ENCODE measurements at regions not wholly inside any gene's neighbourhood (a gene's known extent, or its start where the extent isn't known, plus 50 kb on each side); places are given as distances from the start of the nearest gene placed in this dataset.

DNA sequence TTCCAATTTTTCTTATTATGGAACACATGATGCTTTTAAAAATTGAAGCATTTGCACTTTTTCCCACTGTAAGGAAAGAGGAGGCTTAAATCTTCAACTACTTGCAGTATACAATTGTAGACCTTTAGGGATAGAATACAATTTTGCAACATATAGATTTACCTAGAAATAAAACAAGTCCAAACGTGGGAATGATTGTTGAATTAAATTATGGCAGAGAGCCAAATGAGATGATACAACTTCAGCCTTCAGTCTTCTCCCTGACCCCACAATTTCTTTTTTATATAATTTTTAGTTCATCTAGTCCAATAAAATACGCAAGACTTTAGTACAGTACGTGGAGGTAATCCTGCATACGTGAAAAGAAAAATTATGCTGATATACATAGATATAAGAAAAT, 666.5 kb downstream of the SLC16A7 start:
- DNase-seq = no peak

DNA sequence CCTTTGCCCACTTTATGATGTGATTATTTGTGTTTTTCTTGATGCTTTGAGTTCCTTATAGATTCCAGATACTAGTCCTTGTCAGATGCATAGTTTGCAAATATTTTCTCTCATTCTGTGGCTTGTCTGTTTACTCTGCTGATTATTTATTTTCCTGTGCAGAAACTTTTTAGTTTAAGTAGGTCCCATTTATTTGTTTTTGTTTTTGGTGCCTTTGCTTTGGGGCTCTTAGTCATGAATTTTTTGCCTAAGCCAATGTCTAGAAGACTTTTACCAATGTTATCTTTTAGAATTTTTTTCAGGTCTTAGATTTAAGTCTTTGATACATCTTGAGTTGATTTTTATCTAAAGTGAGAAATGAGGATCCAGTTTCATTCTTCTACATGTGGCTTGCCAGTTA, 667.3 kb downstream of the SLC16A7 start:
- no peak for DNase-seq

DNA sequence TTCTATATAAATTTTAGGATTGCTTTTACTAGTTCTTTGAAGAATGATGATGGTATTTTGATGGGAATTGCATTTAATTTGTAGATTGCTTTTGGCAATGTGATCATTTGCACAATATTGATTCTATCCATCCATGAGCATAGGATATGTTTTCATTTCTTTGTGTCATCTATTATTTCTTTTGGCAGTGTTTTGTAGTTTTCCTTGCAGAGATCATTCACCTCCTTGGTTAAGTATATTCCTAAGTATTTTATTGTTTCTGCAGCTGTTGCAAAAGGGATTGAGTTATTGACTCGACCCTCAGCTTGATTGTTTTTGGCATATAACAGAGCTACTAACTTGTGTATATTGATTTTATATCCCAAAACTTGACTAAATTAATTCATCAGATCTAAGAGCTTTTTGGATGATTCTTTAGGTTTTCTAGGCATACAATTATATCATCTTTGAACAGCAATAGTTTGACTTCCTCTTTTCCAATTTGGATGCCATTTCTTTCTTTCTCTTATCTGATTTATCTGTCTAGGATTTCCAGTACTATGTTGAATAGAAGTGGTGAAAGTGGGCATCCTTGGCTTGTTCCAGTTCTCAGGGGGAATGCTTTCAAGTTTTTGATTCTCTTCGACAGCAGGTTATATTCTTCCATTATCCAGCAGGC, 668.1 kb downstream of the SLC16A7 start:
- DNase-seq = no peak

DNA sequence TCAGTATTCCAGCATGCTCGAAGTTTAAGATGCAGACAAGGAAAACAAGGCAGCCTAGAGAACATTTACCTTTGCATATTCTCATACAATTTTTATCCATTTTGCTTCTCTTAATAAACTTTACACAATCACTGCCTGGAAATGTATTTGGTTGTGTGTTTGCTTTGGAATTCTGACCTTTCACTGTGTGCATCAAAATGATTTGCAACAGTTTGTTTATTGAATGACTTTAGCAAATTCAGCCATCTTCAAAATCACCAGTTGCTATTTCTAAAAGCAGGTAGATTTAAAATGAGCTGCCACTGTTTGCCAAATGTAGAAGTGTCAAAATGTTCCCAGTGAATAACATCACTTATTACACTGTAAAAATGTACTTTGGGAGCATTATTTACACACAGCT, 669.9 kb downstream of the SLC16A7 start:
- DNase-seq = no peak

DNA sequence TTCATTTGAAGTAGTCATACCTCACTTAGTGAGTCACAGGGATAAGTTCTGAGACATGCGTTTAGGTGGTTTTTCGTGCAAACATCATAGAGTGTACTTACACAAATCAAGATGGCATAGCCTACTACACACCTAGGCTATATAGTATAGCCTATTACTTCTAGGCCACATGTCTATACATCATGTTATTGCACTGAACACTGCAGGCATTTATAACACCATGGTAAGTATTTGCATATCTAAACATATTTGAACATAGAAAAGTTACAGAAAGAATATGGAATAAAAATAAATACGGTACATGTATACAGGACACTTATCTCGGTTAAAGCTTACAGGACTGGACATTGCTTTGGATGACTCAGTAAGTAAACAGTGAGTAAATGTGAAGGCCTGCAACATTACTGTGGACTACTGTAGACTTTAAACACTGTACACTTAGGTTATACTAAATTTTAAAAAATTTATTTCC, 670.6 kb downstream of the SLC16A7 start:
- no peak for DNase-seq

DNA sequence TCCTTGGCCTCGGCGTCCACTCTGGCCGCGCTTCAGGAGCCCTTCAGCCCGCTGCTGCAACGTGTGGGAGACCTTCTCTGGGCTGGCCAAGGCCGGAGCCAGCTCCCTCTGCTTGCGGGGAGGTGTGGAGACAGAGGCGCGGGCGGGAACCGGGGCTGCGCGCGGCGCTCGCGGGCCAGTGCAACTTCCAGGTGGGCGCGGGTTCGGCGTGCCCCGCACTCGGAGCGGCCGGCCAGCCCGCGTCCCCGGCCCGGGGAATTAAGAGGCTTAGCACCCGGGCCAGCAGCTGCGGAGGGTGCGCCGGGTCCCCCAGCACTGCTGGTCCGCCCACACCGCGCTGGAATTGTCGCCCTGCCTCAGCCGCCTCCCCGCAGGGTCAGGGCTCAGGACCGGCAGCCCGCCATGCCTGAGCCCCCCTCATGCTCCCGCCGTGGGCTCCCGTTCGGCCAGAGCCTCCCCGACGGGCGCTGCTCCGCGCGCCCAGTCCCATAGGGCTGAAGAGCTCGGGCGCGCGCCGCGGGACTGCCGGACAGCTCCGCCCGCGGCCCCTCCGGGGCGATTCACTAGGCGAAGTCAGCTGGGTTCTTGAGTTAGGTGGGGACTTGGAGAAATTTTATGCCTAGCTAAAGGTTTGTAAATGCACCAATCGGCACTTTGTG, 673.9 kb downstream of the SLC16A7 start:
- no peak for DNase-seq

DNA sequence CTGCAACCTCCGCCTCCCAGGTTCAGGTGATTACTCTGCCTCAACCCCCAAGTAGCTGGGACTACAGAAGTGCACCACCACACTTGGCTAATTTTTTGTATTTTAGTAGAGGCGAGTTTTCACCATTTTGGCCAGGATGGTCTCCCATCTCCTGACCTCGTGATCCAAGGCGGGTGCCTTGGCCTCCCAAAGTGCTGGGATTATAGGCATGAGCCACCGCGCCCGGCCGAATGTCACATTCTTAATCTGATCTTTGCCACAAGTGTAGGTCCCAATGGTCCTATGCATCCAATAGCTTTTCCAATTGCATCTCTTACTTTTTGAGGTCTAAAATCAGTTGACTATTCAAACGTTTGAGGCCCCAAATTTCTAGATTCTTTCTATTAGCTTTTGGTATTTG, 676.0 kb downstream of the SLC16A7 start:
- DNase-seq = no peak

DNA sequence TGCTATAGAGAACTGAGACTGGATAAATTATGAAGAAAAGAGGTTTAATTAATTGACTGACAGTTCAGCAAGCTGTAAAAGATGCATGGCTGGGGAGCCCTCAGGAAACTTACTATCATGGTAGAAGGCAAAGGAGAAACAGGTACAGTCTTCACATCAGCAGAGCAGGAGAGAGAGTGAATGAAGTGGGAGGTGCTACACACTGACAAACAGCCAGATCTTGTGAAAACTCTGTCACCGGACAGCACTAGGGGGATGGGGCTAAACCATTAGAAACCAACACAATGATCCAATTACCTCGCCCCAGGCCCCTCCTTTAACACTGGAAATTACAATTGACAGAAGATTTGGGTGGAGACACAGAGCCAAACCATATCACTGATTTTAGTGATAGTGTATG, 682.4 kb downstream of the SLC16A7 start:
- DNase-seq = no peak

DNA sequence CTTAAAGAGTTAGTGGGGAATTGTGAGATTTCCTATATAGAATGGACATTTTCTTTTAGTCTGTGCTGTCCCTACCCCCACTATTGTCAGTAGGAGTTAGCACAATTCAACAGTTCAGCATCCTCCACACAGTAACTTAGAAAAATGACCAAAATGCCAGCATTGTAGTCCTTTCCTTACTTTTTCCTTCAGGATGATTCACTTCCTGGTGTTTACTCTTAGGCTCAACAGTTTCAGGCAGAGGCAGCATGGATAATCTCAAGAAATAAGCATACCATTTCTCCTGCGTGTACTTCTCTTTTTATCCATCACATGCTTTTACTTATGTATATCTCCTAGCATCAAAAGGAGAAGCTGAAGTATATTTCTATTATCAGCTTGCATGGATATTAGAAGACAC, 683.4 kb downstream of the SLC16A7 start:
- DNase-seq = no peak

DNA sequence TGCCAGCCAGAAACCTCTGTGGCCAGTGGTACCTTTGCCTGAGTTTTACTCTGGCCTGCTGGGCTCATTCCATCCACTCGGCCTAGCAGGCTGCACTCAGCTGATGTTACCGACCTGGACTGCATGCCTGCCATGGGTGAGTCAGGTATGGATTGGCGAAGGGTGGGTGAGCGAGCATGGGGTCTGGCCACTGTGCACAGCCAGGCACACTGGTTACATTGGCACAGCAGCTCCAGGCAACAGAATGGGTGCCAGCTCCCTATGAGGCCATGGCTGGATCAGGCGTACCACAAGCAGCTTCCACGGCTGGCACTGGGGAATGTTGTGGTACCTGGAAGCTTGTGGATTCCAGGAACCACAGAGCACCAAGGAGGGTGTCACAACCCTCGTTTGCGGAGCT, 685.7 kb downstream of the SLC16A7 start:
- no peak for DNase-seq

DNA sequence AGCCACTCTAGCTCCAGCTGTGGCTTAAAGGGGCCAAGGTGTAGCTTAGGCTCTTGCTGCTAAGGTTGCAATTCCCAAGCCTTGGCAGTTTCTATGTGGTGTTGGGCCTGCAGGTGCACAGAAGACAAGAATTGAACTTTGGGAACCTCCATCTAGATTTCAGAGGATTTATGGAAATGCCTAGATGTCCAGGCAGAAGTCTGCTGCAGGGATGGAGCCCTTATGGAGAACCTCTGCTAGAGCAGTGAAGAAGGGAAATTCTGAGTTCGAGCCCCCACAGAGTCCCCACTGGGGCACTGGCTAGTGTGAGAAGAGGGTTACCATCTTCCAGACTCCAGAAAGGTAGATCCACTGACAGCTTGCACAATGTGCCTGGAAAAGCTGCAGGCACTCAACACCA, 694.7 kb downstream of the SLC16A7 start:
- no peak for DNase-seq

DNA sequence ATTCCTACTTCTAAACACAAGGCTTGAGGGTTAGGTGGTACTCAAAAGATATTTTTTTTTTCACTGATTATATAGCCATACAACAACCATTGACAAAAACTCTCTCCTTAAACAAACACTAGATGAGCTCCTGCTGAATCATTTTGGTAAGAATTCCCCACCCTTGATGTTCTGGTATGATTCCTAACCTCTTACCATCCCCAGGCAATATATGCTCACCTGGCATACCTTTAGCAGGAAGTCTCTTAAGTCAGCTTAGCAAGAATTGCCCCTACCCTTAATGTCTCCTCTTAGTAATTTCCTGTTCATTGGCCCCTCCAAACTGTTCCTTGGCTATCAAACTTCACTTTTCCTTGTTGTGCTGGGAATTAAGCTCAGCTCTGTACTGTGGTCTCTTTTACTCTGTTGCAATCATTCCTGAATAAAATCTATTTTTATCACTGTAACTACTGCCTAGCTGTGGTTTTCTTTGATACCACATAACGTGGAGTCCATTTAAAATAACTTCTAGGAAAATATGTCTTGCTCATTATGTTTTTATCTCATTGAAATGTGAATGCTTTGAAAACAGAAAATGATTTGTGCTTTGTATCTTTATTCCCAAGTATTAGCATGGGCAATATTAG, 712.6 kb downstream of the SLC16A7 start:
- no peak for DNase-seq

DNA sequence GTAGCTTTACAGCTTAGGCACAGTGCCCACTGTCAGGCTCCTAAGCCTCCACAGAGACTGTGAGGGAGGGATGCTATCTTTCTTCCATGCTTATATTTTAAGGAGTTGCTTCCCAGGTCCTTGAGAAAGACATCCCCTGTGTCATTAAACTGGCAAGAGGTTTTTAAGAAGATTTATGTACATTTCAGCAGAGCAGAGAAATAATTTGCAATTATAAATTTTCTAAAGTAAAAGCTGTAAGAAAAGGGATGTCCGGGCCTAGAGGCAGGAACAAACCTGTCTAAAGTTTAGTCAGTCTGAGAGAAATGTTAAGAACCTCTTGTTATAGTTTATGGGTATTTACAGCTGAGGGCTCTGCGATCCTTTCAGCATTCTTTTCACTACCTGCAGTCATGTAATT, 716.1 kb downstream of the SLC16A7 start:
- no peak for DNase-seq

DNA sequence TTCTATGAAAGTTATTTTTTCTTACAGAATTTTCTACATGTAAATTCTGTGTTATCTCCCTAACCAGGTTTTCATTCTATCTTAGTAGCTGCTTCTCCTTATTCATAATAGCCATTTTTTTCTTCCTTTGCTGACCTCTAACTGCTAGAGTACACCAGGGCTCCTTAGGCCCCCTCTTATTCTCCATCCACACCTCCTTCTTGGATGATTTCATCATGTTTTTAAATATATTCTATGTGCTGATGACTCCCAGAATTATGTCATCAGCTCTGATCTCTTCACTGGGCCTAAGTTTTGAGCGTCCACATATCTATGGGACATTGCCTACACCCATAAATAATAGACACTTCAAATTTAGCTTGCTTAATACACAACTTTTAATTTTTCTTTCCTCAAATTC, 721.5 kb downstream of the SLC16A7 start:
- DNase-seq = no peak

DNA sequence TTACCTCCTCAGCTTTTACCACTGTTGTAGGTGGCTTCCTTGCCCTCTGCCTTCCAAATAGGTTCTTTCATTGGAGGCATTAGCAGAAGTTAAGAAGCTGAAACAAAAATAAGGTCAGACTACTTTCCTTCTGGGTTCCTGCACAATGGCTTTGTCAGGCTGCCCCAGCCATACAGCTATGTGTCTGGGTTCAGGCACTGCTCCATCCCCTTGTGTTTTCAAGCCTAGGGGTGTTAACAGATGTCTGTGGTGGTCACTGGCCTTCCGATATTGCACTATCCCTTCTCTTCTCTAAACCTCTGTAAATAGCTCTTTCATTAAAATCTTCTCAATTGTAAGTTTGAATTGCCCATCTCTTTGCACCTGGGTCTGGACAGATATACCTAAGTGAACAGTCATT, 728.9 kb downstream of the SLC16A7 start:
- DNase-seq = no peak

DNA sequence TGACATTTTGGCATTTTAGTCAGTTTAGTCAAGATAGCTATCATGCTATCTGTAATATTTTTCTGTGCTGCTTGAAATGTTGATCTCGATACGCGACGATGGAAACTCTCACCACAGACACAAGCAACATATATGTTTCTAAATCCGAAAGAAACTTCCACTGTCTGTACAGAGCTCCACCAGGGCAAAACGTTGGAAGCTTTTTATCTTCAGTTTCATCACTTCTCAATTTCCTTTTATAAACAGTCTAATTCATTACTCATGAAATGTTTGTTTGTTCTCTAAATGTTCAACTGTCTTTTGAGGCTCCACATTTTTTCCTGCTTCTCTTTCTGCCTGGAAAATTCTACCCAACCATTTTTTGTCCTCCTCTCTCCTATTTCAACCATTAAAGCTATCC, 737.6 kb downstream of the SLC16A7 start:
- DNase-seq = no peak

DNA sequence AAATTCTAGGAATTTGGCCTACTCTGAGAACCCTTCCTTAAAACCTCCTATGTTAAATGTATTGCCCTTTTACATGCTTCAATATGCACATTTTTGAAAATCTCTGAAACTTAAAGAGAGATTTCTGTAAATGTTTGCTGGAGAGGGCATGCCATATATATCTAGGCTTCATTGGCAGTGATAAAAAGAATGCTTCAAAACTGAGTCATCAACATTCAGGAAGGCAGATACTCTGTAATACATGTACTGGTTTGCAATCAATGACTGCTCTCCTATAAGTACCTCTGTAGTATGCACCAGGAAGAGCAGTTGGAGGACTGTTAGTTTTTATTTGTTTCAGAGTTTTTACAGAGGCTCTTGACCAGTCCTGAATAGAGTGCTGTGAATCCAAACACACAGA, 739.9 kb downstream of the SLC16A7 start:
- DNase-seq = no peak

DNA sequence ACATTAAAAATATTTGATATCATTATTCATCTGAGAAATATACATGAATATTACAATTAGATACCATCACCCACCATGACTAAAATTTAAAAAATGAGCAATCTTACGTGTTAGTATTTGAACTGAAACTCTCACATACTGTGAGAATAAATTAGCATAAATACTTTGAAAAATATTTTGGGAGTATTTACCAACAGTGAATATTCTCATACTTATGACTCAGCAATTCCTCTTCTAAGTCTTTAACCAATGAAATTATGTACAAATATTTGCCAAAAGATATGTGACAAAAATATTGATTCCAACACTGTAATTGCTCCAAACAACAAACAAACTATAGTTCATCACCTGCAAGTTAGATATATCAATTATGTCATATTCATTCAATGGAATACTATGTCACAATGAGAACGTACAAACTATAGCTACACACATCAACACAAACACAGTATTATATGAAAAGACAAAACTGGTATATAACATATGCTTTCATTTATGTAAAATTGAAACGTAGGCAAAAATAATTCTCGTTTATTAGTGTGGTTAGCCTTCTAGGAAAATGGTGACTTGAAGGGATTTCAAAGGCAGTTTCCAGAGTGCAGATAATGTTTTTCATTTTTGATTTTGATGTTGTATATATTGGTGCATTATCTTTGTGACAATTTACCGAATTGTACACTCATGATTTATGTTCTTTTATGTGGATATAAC, 742.2 kb downstream of the SLC16A7 start:
- DNase-seq = no peak

DNA sequence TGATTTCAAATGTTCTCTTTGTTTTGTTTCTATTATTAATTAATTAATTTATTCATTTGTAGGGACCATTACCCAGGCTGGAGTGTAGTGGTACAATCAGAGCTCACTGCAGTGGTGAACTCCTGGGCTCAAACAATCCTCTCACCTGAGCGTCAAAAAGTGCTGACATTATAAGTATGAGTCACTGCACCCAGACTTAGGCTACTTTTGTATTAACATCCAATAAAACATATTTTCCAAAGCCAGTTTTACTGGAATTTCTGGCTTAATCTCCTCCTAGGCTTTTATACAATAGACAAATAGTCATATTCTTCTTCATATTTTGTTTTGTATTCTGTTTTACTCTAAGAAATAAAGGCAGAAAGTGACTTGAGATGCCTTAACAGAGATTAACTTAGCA, 749.6 kb downstream of the SLC16A7 start:
- no peak for DNase-seq

DNA sequence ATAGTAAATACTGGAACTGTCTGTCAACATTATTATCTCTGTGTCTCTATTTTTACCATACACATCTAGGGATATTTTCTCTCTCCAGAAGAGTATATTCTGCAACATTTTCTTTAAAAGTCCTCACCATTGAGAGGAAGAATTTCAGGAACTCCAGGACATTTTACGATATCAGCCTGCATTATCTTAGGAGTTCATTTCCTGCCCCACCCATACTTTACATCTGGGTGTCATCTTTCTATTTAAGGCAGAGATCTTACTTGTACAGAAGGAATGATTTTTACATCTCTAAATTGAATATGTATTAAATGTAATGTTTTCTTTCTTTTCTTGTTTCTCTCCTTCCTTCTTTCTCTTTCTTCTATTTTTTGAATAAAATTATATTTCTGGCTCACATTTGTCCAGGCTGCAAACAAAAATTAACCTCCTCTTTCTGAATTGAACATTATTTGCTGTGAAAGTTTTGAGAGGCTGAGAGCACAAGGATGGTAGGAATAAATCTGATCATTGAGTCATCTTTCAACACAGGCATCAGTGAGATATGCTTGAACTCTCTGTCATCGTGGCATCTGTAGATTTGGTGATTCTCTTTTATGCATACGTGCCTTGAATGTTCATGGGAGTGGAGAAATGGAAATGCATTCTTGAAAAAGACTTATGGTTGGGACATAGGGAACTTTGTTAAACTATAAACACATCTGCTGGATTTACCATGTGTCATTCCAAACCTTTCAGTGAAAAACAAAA, 753.6 kb downstream of the SLC16A7 start:
- no peak for DNase-seq

DNA sequence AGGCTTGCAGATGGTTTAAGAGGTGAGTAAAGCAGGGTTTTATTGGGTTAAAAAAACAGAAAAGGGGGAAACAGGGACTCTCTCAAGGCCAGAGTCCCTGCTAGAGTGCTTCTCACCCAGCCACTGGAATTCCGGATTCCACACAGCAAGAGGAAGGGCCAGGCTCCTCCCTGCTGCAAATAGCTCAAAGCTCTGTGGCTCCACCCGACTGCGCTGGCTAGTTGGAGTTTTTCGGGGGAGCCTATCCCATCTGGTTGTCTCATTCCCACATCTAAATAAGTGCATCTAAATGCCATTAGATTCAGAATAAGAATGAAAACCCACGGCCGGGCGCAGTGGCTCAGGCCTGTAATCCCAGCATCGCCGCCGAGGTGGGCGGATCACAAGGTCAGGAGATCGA, 791.5 kb downstream of the SLC16A7 start:
- DNase-seq = no peak

DNA sequence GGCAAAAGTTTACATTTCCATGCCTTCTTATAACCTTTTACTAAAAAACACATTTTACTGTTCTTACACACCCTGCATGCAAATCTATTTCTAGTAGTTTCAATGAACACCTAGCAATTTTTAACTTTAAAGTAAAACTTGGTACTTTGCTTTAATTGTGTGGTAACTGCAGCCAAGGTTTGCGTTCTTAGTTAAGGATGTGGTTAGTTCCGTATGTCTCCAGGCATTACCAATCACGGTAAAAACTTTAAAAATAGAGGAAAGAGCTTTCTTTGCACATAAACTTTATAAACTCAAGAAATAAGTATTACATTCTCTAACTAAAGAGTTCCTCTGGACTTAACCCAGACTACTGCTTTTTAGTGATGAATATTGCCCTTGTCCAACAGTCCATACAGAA, 795.2 kb downstream of the SLC16A7 start:
- no peak for DNase-seq

DNA sequence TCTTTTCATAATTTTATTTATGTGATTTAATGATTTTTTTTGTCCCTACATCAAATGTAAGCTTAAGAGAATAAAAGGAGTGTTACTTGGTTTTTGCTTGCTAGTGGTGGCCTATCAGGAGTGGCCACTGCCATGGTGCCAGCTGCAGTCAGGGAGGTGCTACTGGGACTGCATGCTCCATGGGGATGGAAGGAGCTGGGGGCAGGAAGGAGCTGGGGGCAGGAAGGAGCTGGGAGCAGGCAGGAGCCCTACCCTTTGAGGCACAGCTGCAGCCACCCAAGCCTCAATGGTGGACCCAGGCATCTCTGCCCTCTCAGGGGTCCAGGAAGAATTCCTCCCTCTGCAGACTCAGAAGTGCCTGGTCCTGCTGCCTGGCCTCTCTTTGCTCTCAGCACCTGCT, 796.0 kb downstream of the SLC16A7 start:
- no peak for DNase-seq

Data from NCI-H1417 treated with DMSO at 0.1 percent for 48 hours (cell line).